ENCODE measurements at regions not wholly inside any gene's neighbourhood (a gene's known extent, or its start where the extent isn't known, plus 50 kb on each side); places are given as distances from the start of the nearest gene placed in this dataset.
"Not testable (repeated sequence)": the region's sequence is repeated elsewhere in the genome, so short reads cannot be mapped to it uniquely, and the experiment has no call there.

- no peak for DNase-seq (ENCODE audit: low read depth in 2 of 2)
Observed at GRCh38 chr4:66429276-66429675, 759.0 kb upstream of the EPHA5 start.

- DNase-seq (ENCODE audit: low read depth in 2 of 2): no peak
Observed at GRCh38 chr4:66416425-66416824, 746.1 kb upstream of the EPHA5 start.

- no peak for DNase-seq (ENCODE audit: low read depth in 2 of 2)
Observed at GRCh38 chr4:66404141-66404540, 733.9 kb upstream of the EPHA5 start.

GRCh38 chr4:66376921-66377320 is 706.6 kb upstream of the EPHA5 start:
- no peak for DNase-seq (ENCODE audit: low read depth in 2 of 2)

- DNase-seq (ENCODE audit: low read depth in 2 of 2): no peak
Observed at GRCh38 chr4:66376396-66376795, 706.1 kb upstream of the EPHA5 start.

GRCh38 chr4:66373268-66373667 is 703.0 kb upstream of the EPHA5 start:
- no peak for DNase-seq (ENCODE audit: low read depth in 2 of 2)

GRCh38 chr4:66372706-66373105 is 702.4 kb upstream of the EPHA5 start:
- DNase-seq (ENCODE audit: low read depth in 2 of 2): no peak

GRCh38 chr4:66367043-66367660 is 696.9 kb upstream of the EPHA5 start:
- DNase-seq (ENCODE audit: low read depth in 2 of 2): no peak

GRCh38 chr4:66360395-66360794 is 690.1 kb upstream of the EPHA5 start:
- not testable (repeated sequence) for DNase-seq (ENCODE audit: low read depth in 2 of 2)

- DNase-seq (ENCODE audit: low read depth in 2 of 2): no peak
Observed at GRCh38 chr4:66357316-66357715, 687.0 kb upstream of the EPHA5 start.

GRCh38 chr4:66355328-66355727 is 685.0 kb upstream of the EPHA5 start:
- no peak for DNase-seq (ENCODE audit: low read depth in 2 of 2)

GRCh38 chr4:66351761-66352160 is 681.5 kb upstream of the EPHA5 start:
- DNase-seq (ENCODE audit: low read depth in 2 of 2): no peak

GRCh38 chr4:66340286-66340893 is 670.1 kb upstream of the EPHA5 start:
- DNase-seq (ENCODE audit: low read depth in 2 of 2): no peak

GRCh38 chr4:66339007-66339406 is 668.7 kb upstream of the EPHA5 start:
- no peak for DNase-seq (ENCODE audit: low read depth in 2 of 2)

GRCh38 chr4:66331761-66332160 is 661.5 kb upstream of the EPHA5 start:
- DNase-seq (ENCODE audit: low read depth in 2 of 2): no peak

- DNase-seq (ENCODE audit: low read depth in 2 of 2): no peak
Observed at GRCh38 chr4:66330125-66330524, 659.8 kb upstream of the EPHA5 start.

GRCh38 chr4:66328803-66329574 is 658.7 kb upstream of the EPHA5 start:
- no peak for DNase-seq (ENCODE audit: low read depth in 2 of 2)

GRCh38 chr4:66307641-66308438 is 637.6 kb upstream of the EPHA5 start:
- no peak for DNase-seq (ENCODE audit: low read depth in 2 of 2)

GRCh38 chr4:66300336-66300934 is 630.1 kb upstream of the EPHA5 start:
- no peak for DNase-seq (ENCODE audit: low read depth in 2 of 2)

GRCh38 chr4:66298569-66298968 is 628.3 kb upstream of the EPHA5 start:
- DNase-seq (ENCODE audit: low read depth in 2 of 2): no peak

- DNase-seq (ENCODE audit: low read depth in 2 of 2): no peak
Observed at GRCh38 chr4:66297703-66298102, 627.4 kb upstream of the EPHA5 start.

GRCh38 chr4:66294638-66295037 is 624.3 kb upstream of the EPHA5 start:
- DNase-seq (ENCODE audit: low read depth in 2 of 2): no peak

All from stimulated activated CD8-positive, alpha-beta memory T cell treated with anti-CD3 and anti-CD28 coated beads, Interleukin-15, amount 100 ng/mL, for 48 hours (primary cell).